Stimulated activated CD8-positive, alpha-beta memory T cell treated with anti-CD3 and anti-CD28 coated beads, Interleukin-15, amount 100 ng/mL, for 24 hours (primary cell): ENCODE measurements at regions not wholly inside any gene's neighbourhood (a gene's known extent, or its start where the extent isn't known, plus 50 kb on each side); places are given as distances from the start of the nearest gene placed in this dataset.
"Not testable (repeated sequence)": the region's sequence is repeated elsewhere in the genome, so short reads cannot be mapped to it uniquely, and the experiment has no call there.

Experiments used
- DNase-seq: peaks from one replicate; pipeline ENCODE4 v3.0.0-alpha.2; 2020; ENCODE audit warnings: low read depth

- DNase-seq = no peak
Measured at GRCh38 chr6:21744331-21744730, 150.8 kb downstream of the SOX4 start.

- no peak for DNase-seq
Measured at GRCh38 chr6:21745543-21746337, 152.2 kb downstream of the SOX4 start.

DNA sequence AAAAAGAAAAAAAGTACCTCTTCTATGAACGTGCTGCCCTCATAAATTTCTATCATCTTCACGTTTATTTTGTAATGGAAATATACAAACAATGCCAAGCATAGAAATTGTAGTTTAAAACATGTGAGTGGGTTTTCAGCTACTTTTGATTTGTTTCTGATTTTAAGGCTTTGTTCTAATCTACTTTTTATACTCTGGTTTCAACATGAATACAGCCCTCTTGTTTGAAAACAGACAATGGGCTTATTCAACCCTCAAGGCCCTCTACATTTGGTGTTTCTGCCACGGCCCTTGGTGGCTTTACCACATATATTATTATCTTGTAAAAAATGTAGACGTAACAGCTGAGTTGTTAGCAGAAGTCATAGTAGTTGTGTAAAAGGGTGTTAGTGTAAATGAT lies 153.9 kb downstream of the SOX4 start:
- no peak for DNase-seq

DNA sequence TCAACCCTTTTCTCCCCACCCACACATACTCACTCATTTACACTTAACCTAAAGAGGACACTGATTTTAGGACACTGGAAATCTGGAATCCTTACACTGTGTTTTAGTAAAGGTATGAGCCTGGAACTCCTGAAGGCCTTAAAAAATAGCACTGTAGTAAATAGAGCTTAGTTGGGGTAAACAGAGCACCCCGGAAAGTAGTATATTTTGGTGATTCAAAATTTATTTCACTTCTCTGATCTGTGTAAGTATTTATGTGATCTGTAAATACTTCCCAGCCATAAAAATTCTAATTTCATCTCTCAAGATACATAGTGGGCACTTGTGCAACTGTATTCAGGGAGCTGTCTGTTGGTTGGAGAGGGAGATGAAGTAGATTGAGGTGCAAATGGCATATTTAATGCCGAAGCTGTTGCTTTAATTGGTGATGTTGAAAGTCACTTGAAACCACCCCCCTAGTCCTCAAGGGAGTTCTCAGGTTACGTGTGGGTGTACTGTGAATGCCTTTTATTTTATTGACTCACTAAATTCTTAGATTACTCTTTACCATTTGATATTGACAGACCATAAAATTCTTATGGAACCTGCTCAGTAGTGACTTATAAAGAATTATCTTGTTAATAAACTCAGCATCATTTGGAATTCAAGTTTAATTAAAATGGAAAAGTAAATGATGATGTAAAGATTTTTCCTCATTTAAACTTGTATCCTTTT lies 154.9 kb downstream of the SOX4 start:
- DNase-seq = no peak

GRCh38 chr6:21749754-21750153 lies 156.2 kb downstream of the SOX4 start:
- no peak for DNase-seq

DNA sequence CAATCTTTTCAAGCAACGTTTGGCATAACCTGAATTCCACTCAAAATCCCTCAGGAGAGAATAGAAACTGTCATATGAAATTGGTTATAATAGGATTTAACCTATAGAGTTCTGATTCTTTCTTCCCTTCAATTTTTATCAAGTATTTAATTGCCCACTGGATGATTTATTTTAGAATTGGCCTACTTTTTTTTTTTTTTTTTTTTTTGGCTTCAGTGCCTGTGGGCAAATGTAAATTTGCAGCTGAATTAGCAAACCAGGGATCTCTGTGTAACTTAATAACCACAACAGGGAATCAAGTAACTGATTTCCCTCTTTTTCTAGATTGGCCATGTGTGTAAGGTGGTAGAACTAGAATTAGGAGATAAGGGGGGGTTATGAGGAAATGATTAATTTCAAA lies 157.0 kb downstream of the SOX4 start:
- DNase-seq = no peak

DNA sequence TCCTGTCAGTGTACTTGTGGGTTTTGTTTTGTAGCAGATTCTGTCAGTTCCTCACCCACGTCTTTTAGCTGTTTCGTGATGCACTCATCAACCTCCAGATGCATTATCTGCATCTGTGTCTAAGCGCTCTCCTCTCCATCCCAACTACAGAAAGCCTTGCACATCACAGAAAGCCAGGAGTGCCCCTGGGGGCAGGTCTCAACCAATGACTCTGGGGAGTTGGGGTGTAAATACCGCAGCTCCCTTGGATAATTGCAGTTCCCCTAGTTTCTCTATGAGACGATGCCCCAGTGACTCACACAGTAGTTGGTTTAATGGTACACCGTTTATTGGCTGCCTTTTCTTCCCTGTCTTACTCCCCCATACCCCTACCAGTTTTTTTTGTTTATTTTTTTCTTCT lies 158.1 kb downstream of the SOX4 start:
- no peak for DNase-seq

DNA sequence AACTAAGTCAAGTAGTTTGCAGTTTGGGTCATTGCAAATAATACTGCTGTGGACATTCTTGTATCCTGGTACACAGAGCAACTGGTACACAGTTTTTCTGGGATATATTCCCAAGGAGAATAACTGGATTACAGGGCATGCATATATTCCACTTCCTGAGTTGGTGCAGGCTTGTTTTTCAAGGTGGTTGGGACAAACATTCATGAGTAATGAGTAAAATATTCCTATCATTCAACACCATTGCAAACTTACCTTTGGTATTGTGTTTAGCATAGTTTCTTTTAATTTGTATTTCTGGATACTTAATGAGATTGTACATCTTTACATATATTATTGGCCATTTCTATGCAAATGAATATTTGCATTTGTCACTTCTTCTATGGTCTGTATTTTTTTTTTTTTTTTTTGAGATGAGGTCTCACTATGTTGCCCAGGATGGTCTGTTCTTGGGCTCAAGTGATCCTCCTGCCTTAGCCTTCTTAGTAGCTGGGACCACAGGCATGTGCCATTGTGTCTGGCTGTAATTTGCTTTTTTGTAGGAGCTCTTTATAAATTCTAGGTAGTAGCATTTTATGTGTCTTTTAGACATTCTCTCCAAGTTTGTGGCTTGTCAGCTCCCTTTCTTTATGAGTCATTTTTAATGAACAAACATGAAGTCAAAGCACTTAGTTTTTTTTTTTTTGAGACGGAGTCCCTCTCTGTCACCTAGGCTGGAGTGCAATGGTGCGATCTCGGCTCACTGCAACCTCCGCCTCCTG lies 158.7 kb downstream of the SOX4 start:
- no peak for DNase-seq

DNA sequence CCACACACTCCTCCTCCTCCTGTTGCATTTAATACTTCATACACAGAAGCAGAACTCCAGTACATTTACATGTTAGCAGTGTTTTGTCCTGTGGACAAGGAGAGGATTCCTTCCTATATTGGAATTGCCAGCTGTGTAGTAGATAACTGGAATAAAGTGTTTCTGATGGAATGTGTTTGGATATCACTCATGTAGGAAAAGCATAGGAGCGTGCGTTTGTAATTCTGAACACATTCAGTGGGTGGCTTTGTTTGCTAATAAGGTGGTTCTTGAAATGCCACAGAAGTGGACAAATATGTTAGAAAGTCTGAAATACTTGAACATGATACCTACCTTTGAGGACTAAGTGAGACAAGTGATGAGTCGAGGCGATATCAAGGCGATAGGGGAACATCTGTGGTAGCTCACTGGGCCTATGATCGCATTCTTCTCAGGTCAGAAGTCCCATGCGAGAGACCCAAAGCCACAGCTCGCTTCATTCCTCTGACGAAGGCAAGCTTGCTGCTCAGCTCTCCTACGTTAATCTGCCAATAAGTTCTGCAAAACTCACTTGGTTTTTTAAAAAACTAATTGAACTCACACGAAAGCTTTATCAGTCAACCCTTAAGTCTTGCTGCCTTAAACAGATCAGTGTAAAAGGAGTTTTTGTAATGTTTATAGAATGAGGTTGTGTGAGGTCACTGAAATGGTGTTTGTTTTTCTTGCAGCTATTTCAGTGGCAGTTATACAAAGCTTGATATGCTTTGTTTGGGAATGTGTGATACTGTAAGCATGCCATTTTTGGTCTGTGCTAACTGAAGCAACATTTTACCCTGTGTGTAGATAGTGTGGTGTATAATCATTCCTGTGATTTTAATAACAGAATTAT lies 159.9 kb downstream of the SOX4 start:
- no peak for DNase-seq

DNA sequence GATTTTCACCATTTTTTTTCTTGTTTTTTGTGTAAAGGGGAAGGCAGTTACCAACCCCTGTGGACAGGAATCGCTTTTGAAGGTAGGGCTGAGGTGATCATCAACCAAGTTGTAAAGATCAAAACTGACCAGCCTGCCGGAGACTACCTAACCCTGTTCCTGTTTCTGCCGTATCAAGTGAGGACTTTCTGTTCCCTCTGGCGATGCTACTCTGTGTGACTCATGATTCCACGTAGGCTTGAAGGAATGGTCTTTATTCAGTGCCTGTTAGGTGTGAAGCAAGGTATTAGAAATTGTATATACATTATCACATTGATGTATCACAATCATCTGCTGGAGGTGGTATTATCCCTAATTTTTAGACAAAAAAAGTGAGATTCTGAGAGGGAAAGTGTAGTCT lies 161.3 kb downstream of the SOX4 start:
- no peak for DNase-seq

- DNase-seq = no peak
Measured at GRCh38 chr6:21756487-21756886, 162.9 kb downstream of the SOX4 start.

DNA sequence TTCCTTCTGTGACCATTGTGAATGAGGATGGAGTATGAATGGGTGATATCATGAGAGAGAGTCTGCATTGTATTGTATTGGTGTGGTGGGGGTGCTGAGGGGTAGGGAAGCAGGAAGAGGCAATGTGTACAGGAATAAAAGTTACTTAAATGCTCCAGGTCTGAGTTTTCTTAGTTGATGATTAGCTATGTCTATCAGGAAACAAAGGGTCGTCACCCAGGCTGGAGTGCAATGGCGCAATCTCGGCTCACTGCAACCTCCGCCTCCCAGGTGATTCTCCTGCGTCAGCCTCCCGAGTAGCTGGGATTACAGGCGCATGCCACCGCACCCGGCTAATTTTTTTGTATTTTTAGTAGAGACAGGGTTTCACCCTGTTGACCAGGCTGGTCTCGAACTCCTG lies 163.8 kb downstream of the SOX4 start:
- not testable (repeated sequence) for DNase-seq

GRCh38 chr6:21759721-21760120 lies 166.2 kb downstream of the SOX4 start:
- no peak for DNase-seq

- DNase-seq = not testable (repeated sequence)
Measured at GRCh38 chr6:21761053-21761730, 167.6 kb downstream of the SOX4 start.

- DNase-seq = no peak
Measured at GRCh38 chr6:21764989-21765388, 171.4 kb downstream of the SOX4 start.

DNA sequence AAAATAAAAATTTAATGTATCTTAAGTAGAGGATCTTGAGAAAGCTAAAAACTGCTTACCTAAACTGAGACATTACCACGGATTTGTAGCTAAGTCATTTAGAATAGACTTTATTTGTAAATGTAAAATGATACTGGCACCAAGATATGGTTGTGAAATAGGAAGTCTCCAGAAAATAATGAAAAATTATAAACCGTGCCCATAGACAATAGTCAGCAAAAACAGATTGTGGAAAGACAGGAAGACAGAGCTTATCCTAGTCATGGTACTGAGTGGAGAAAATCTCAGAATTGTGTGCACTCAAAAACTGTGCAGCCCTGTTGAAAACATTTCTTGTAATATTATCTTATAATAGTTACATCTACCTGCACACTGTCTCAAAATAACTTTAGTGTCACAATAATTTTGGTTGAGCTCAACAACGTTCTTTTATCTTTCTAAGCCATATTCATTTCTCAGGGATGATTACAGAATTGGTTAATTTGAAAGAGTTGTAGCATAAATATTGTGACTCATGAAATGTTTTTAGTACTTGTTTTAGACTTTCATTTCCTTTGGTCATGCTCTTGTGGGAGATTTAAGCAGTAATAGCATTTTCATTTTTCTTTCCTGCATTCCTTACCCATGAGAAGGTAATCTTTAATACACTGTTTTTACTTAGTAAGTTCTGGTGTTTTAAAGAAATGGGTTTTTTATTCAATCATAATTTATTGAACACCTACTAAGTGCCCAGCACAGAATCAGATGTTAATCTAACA lies 174.5 kb downstream of the SOX4 start:
- no peak for DNase-seq

- DNase-seq = no peak
Measured at GRCh38 chr6:21769405-21769861, 175.9 kb downstream of the SOX4 start.

- DNase-seq = no peak
Measured at GRCh38 chr6:21769968-21770367, 176.4 kb downstream of the SOX4 start.

GRCh38 chr6:21771626-21772320 lies 178.2 kb downstream of the SOX4 start:
- no peak for DNase-seq

- DNase-seq = no peak
Measured at GRCh38 chr6:21772477-21772876, 178.9 kb downstream of the SOX4 start.
